LNCAP (cell line): ENCODE measurements at regions not wholly inside any gene's neighbourhood (a gene's known extent, or its start where the extent isn't known, plus 50 kb on each side); places are given as distances from the start of the nearest gene placed in this dataset.

Source experiments
- TF ChIP-seq, protein P1 (sequence below): fragments of 450-650 bp; IDR thresholded peaks from 2 replicates; pipeline ENCODE4 v1.5.1; 2017; ENCODE audit warnings: mild to moderate bottlenecking

DNA sequence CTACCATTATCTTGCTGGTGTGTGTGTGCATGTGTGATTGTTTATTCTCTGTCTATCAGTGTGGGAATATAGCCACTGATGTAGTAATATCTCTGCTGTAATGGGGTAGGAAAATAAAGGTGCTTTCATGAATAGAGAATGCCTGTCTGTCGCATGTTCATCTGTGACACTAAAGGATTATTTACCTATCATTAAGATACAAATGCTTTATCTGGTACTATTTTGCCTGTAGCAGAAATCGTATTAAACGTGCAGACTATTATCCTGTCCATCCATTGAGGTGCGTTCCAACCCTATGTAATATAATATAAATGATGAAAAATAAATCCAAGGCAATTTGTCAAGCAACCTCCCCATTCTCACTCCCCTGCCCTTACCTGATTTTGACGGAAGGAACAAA lies 1215.1 kb downstream of the BCL11B start:
- TF ChIP-seq, protein P1, sequence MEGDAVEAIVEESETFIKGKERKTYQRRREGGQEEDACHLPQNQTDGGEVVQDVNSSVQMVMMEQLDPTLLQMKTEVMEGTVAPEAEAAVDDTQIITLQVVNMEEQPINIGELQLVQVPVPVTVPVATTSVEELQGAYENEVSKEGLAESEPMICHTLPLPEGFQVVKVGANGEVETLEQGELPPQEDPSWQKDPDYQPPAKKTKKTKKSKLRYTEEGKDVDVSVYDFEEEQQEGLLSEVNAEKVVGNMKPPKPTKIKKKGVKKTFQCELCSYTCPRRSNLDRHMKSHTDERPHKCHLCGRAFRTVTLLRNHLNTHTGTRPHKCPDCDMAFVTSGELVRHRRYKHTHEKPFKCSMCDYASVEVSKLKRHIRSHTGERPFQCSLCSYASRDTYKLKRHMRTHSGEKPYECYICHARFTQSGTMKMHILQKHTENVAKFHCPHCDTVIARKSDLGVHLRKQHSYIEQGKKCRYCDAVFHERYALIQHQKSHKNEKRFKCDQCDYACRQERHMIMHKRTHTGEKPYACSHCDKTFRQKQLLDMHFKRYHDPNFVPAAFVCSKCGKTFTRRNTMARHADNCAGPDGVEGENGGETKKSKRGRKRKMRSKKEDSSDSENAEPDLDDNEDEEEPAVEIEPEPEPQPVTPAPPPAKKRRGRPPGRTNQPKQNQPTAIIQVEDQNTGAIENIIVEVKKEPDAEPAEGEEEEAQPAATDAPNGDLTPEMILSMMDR = no peak

DNA sequence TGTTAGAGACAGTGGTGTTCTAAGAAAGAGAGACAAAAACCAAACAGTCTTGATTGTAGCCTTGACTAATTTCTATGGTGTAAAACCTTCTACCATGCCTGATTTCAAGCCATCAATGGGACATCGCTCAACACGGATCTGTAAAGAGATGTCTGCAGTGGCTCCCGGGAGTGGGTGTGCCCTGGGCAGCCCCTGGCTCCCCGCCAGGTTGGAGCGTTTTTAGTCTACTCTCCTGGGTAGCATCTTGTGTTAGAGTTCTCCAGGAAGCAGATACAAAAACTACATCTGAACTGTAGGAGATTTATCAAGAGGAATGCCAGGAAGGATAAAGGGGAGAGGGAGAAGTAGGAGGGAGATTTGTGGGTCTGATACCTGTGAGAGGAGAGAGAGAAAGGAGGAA lies 1212.9 kb downstream of the BCL11B start:
- TF ChIP-seq, protein P1 = no peak

DNA sequence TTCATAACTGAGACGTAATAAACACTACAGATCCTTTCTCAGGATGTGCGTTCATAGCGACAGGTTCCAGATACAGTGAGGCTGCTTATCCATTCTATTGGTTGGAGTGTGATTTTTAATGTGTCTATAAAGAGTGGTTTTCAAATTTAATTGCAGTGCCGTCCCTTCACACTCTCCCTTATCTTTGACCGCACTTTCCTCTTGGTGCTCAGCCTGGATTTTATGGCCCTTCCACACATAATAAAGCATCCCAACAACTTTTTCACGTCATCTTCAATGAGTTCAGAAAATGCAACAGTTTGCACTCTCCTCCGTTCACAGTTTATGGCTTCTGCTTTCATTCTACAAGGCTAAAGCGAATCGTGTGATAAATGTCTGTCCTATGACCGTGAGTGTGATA lies 1209.9 kb downstream of the BCL11B start:
- TF ChIP-seq, protein P1 = no peak

GRCh38 chr14:98069712-98070171 lies 1202.3 kb downstream of the BCL11B start:
- TF ChIP-seq, protein P1 = no peak

DNA sequence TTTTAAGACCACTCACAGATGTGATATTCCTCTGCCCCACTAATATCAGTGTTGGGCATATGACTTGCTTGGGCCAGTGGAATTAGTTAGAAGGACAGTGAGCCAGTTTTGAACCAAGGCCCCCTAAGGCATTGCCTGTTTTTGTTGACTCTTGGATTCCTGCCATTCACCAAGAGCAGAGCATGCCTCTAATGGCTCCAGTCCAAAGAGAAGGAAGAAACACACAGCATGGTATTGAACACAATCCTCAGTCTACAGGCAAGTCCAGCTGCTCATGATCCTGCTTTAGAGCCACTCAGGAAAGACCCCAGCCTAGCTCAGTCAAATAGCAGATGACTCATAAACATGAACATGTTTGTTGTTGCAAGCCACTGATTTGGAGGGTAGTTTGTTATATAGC lies 1201.5 kb downstream of the BCL11B start:
- TF ChIP-seq, protein P1 = no peak

DNA sequence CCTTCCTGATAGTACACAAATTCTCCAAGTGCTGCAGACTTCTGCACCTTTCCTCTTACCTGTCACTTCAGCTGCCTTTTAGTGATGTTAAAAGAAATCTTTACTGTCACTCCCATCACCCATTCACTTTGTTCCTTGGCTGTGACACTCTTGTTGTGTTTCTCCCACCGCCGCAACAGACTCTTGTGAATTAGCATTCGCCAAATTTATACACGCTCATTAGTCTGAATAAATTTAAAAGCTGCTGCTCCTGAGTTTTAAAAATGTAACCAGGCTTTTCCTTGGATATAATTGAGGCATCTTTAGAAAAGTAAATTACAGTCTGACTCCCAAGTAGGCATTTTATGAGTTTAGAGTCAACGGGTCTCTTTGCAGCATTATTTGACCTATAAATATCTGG lies 1197.9 kb downstream of the BCL11B start:
- TF ChIP-seq, protein P1 = no peak

DNA sequence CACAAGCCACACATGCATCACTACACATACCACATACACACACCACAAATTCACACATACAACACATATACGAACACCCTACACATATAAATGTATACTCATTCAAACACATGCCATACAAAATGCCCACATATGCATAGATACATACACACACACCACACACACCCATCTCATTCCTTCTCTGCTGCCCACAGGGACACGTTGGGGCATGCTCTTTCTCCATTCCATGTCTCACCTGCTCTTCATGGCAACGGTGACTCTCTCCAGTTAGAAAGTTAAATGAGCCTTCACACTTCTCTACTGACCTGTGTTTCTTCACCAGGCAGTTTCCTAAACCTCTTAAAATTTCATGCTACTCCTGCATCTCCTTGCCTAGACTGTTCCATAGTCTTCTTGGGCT lies 1194.8 kb downstream of the BCL11B start:
- TF ChIP-seq, protein P1 = no peak

- TF ChIP-seq, protein P1 = no peak
These were observed 1189.2 kb downstream of the BCL11B start for GRCh38 chr14:98082833-98083232.
